ENCODE measurements at regions not wholly inside any gene's neighbourhood (a gene's known extent, or its start where the extent isn't known, plus 50 kb on each side); places are given as distances from the start of the nearest gene placed in this dataset.

- no peak for TF ChIP-seq ZFX (IDR thresholded peaks at IDR 0.05)
- no peak for TF ChIP-seq YY1 (IDR thresholded peaks at IDR 0.05; ENCODE audit: extremely low read depth, insufficient replicate concordance, low read depth, low read length)
- TF ChIP-seq POLR2A (IDR thresholded peaks at IDR 0.05; ENCODE audit: borderline replicate concordance, extremely low read depth, insufficient read depth, insufficient read length), result no peak
- TF ChIP-seq ZBTB33 (IDR thresholded peaks at IDR 0.05; ENCODE audit: extremely low read depth, insufficient replicate concordance, low read length), result no peak
- no peak for TF ChIP-seq CEBPB (IDR thresholded peaks at IDR 0.05; ENCODE audit: low read depth)
- TF ChIP-seq EZH2phosphoT487 (IDR thresholded peaks at IDR 0.05; ENCODE audit: borderline replicate concordance), result no peak
- no peak for TF ChIP-seq ATF3 (IDR thresholded peaks at IDR 0.05)
- no peak for TF ChIP-seq TCF7L2 (IDR thresholded peaks at IDR 0.05; ENCODE audit: borderline replicate concordance, extremely low read depth, insufficient read depth, insufficient read length)
- no peak for TF ChIP-seq ZNF274 (IDR thresholded peaks at IDR 0.05; ENCODE audit: low read depth, low read length)
- TF ChIP-seq SIN3A (IDR thresholded peaks at IDR 0.05; ENCODE audit: low read depth), result no peak
- TF ChIP-seq FOSL1 (IDR thresholded peaks at IDR 0.05; ENCODE audit: low read depth), result no peak
- TF ChIP-seq JUND (IDR thresholded peaks at IDR 0.05), result no peak
- TF ChIP-seq REST (IDR thresholded peaks at IDR 0.05; ENCODE audit: low read depth), result no peak
- TF ChIP-seq POLR2AphosphoS5 (IDR thresholded peaks at IDR 0.05; ENCODE audit: low read depth, low read length), result no peak
- TF ChIP-seq RAD21 (IDR thresholded peaks at IDR 0.05; ENCODE audit: low read depth), result no peak
- TF ChIP-seq SP1 (IDR thresholded peaks at IDR 0.05; ENCODE audit: low read depth), result no peak
- TF ChIP-seq CTCF (IDR thresholded peaks at IDR 0.05 in 2 of 3, conservative IDR thresholded peaks at IDR 0.05 in 1 of 3; ENCODE audit: borderline replicate concordance in 1 of 3, insufficient read depth in 1 of 3, low read depth in 2 of 3, low read length in 2 of 3), result no peak
- TF ChIP-seq MAX (IDR thresholded peaks at IDR 0.05), result no peak
- no peak for TF ChIP-seq EZH2 (IDR thresholded peaks at IDR 0.05)
- Histone ChIP-seq H3K4me3 (replicated peaks in 1 of 2; ENCODE audit: low read depth in 1 of 2, low read length in 2 of 2) (no peak overlapping the region), H3K9me3 (ENCODE audit: control insufficient read depth in 1 of 2, insufficient read depth in 1 of 2, low read depth in 1 of 2, low read length in 2 of 2) (no peaks in the 10 kb centered on the region; a peak in 1 of 4 replicates), H3K9me2 (ENCODE audit: insufficient read depth) (no peaks in the 10 kb centered on the region), H3K27ac (ENCODE audit: low read depth, low read length) (no peak overlapping the region), H2AFZ (ENCODE audit: low read depth, low read length, poor library complexity, severe bottlenecking) (no peak overlapping the region), H3K4me2 (ENCODE audit: low read length) (no peak overlapping the region), H3K79me2 (ENCODE audit: insufficient read depth, low read length) (no peaks in the 10 kb centered on the region), H4K20me1 (ENCODE audit: insufficient read depth) (no peaks in the 10 kb centered on the region), H3K4me1 (ENCODE audit: control insufficient read depth in 1 of 2, insufficient read depth in 2 of 2, low read length in 2 of 2) (no peaks in the 10 kb centered on the region), H3K27me3 (ENCODE audit: insufficient read depth, low read length) (no peaks in the 10 kb centered on the region), H3K9ac (ENCODE audit: low read length) (no peak overlapping the region), H3K36me3 (ENCODE audit: control insufficient read depth in 1 of 2, insufficient read depth in 2 of 2, low read length in 2 of 2) (no peaks in the 10 kb centered on the region)
- intact Hi-C loops (cut with micrococcal nuclease), result no loop called here
- ChIA-PET RAD21 (ENCODE audit: low non-redundant PET in 1 of 2, low total read pairs in 2 of 2, uncharacterized antibody in 2 of 2, unreplicated experiment in 2 of 2) (no interaction called here), POLR2A (no interaction called here), CTCF (no interaction called here)
- DNase-seq (ENCODE audit: low read depth, low spot score) (no peak), ATAC-seq (no peak)
- BruUV-seq (replicated peaks), result no TSS peak
Measured at GRCh38 chr13:72217142-72217541, 350.1 kb upstream of the DACH1 start.
